Fibroblast of lung (primary cell): ENCODE measurements at regions not wholly inside any gene's neighbourhood (a gene's known extent, or its start where the extent isn't known, plus 50 kb on each side); places are given as distances from the start of the nearest gene placed in this dataset.
A peak's percentile ranks its signal among the peaks of the same experiment; 100 is the strongest.

Experiments used
- DNase-seq, 2 donors: peaks; one replicate each; pipeline versions ENCODE4 v3.0.0 to v3.0.0-alpha.2; 2010; ENCODE audit warnings: low read depth in 2 of 2
- H2AFZ ChIP-seq: 2 replicates; pipeline ENCODE4 v1.5.1; 2012; ENCODE audit warnings: low read length, control low read depth, inconsistent platforms
- H3K27ac ChIP-seq: 2 replicates; pipeline ENCODE4 v1.5.1; 2011; ENCODE audit warnings: low read length, control low read depth; ENCODE audit not compliant: insufficient read depth
- H3K27me3 ChIP-seq: 2 replicates; pipeline ENCODE4 v1.5.1; 2011; ENCODE audit warnings: mild to moderate bottlenecking, low read length; ENCODE audit not compliant: control insufficient read depth, insufficient read depth
- H3K36me3 ChIP-seq: 2 replicates; pipeline ENCODE4 v1.5.1; 2011; ENCODE audit warnings: low read length; ENCODE audit not compliant: control insufficient read depth, insufficient read depth
- H3K4me1 ChIP-seq: 2 replicates; pipeline ENCODE4 v1.5.1; 2011; ENCODE audit warnings: low read length; ENCODE audit not compliant: control insufficient read depth, insufficient read depth; ENCODE audit errors: extremely low read depth
- H3K4me2 ChIP-seq: 2 replicates; pipeline ENCODE4 v1.5.1; 2011; ENCODE audit warnings: low read length, control low read depth; ENCODE audit not compliant: insufficient read depth; ENCODE audit errors: extremely low read depth
- H3K4me3 ChIP-seq, 4 experiments: fragments of 200-600 bp in 1 of 4; sonication (generic) in 1 of 4; replicated peaks in 1 of 4; 2 replicates each; pipeline ENCODE4 v1.5.1; 2011 to 2016; ENCODE audit warnings: low read length in 4 of 4, low read depth in 3 of 4, mild to moderate bottlenecking in 3 of 4, control low read depth in 2 of 4, inconsistent platforms in 1 of 4, mixed read lengths in 1 of 4; ENCODE audit not compliant: insufficient read depth in 1 of 4; ENCODE audit errors: control extremely low read depth in 1 of 4
- H3K79me2 ChIP-seq: 2 replicates; pipeline ENCODE4 v1.5.1; 2012; ENCODE audit warnings: mild to moderate bottlenecking, low read length, inconsistent platforms; ENCODE audit not compliant: control insufficient read depth, insufficient read depth
- H3K9ac ChIP-seq: 2 replicates; pipeline ENCODE4 v1.5.1; 2011; ENCODE audit warnings: mild to moderate bottlenecking, low read length, control low read depth; ENCODE audit not compliant: insufficient read depth
- H3K9me3 ChIP-seq: 2 replicates; pipeline ENCODE4 v1.5.1; 2012; ENCODE audit warnings: low read depth, low read length; ENCODE audit not compliant: control insufficient read depth, insufficient read depth
- H4K20me1 ChIP-seq: 2 replicates; pipeline ENCODE4 v1.5.1; 2011; ENCODE audit warnings: low read length; ENCODE audit not compliant: control insufficient read depth, insufficient read depth; ENCODE audit errors: extremely low read depth
- EZH2 ChIP-seq: IDR thresholded peaks from 2 replicates; pipeline ENCODE4 v1.5.1; 2012; ENCODE audit warnings: low read length, control low read depth, mild to moderate bottlenecking; ENCODE audit errors: missing control alignments
- TF ChIP-seq, protein P1 (sequence below), 2 donors: IDR thresholded peaks in 1 of 2; conservative IDR thresholded peaks in 1 of 2; 1 replicate in 1 of 2; 2 replicates in 1 of 2; pipeline ENCODE4 v1.5.1; 2011 to 2012; ENCODE audit warnings: low read length in 2 of 2, control low read depth in 1 of 2, inconsistent platforms in 1 of 2, low read depth in 1 of 2, mild to moderate bottlenecking in 1 of 2

DNA sequence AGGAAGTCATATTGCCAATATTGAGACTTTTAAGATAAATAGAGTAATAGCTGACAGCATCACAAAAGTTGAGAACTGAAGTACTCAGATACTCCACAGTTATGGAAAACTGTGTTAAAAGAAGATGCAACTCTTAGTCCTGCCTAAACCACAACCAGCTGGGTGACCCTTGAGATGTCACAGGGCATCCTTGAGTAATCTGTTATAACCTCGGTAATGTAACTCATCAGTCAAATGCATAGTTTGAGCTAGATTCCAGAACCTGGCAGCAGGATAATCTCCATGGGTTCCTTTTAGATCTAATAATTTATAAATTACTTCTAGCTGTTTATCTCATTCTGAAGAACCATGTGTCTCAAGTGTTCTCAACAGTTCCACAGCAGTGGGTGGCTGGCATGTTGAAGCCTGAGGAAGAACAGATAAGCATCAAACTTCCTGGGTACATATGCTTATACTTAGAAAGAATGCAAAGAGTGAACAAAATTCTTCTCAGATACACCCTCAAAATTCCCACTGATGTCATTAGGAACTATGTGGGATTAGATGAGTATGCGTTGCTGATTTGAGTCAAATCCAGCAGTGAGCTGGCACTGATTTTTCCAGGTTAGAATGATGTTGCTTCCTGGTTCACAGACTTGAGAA, 304.1 kb upstream of the ERBB4 start:
- Histone ChIP-seq H3K4me1 (peaks cover 15% of the 10 kb centered on the region), H3K27me3 (no peaks in the 10 kb centered on the region), H4K20me1 (no peaks in the 10 kb centered on the region), H3K9me3 (no peaks in the 10 kb centered on the region), H3K36me3 (no peaks in the 10 kb centered on the region), H3K4me2 (peak overlapping the region; percentile 49), H3K4me3 (no peak overlapping the region), H3K27ac (peak overlapping the region; percentile 86), H3K79me2 (no peaks in the 10 kb centered on the region), H3K9ac (no peak overlapping the region), H2AFZ (no peak overlapping the region)
- peak; percentile 50 to 88 for DNase-seq
- TF ChIP-seq, protein P1, sequence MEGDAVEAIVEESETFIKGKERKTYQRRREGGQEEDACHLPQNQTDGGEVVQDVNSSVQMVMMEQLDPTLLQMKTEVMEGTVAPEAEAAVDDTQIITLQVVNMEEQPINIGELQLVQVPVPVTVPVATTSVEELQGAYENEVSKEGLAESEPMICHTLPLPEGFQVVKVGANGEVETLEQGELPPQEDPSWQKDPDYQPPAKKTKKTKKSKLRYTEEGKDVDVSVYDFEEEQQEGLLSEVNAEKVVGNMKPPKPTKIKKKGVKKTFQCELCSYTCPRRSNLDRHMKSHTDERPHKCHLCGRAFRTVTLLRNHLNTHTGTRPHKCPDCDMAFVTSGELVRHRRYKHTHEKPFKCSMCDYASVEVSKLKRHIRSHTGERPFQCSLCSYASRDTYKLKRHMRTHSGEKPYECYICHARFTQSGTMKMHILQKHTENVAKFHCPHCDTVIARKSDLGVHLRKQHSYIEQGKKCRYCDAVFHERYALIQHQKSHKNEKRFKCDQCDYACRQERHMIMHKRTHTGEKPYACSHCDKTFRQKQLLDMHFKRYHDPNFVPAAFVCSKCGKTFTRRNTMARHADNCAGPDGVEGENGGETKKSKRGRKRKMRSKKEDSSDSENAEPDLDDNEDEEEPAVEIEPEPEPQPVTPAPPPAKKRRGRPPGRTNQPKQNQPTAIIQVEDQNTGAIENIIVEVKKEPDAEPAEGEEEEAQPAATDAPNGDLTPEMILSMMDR (conservative IDR thresholded peaks at IDR 0.05 in 1 of 2, IDR thresholded peaks at IDR 0.05 in 1 of 2; ENCODE audit: low read depth in 1 of 2, low read length in 2 of 2): no peak
- TF ChIP-seq EZH2: no peak

DNA sequence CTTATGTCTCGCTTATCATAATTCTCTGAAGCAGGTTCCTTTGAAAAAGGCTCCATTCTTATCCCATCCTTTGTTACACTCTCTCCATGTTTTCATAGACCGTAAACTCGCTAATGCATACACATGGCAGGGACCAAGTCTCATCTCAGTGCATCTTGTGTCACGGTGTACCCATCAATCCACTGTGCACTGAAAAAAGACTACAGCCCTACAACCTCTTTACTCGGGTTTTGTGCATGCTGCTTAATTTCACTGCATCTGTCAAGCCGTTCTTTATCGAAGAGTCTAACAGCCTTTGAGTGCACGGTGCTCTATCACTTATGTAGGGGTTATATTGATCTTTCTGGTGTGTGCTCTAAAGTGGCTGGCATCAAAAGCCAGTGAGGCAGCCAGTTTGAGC, 302.9 kb upstream of the ERBB4 start:
- Histone ChIP-seq H3K9me3 (no peaks in the 10 kb centered on the region), H3K4me2 (no peak overlapping the region), H3K9ac (no peak overlapping the region), H2AFZ (no peak overlapping the region), H3K27me3 (no peaks in the 10 kb centered on the region), H4K20me1 (no peaks in the 10 kb centered on the region), H3K4me1 (peaks cover 15% of the 10 kb centered on the region), H3K4me3 (no peak overlapping the region), H3K79me2 (no peaks in the 10 kb centered on the region), H3K27ac (no peak overlapping the region), H3K36me3 (no peaks in the 10 kb centered on the region)
- DNase-seq: no peak
- TF ChIP-seq EZH2: no peak
- TF ChIP-seq, protein P1 (conservative IDR thresholded peaks at IDR 0.05 in 1 of 2, IDR thresholded peaks at IDR 0.05 in 1 of 2; ENCODE audit: low read depth in 1 of 2, low read length in 2 of 2): no peak

DNA sequence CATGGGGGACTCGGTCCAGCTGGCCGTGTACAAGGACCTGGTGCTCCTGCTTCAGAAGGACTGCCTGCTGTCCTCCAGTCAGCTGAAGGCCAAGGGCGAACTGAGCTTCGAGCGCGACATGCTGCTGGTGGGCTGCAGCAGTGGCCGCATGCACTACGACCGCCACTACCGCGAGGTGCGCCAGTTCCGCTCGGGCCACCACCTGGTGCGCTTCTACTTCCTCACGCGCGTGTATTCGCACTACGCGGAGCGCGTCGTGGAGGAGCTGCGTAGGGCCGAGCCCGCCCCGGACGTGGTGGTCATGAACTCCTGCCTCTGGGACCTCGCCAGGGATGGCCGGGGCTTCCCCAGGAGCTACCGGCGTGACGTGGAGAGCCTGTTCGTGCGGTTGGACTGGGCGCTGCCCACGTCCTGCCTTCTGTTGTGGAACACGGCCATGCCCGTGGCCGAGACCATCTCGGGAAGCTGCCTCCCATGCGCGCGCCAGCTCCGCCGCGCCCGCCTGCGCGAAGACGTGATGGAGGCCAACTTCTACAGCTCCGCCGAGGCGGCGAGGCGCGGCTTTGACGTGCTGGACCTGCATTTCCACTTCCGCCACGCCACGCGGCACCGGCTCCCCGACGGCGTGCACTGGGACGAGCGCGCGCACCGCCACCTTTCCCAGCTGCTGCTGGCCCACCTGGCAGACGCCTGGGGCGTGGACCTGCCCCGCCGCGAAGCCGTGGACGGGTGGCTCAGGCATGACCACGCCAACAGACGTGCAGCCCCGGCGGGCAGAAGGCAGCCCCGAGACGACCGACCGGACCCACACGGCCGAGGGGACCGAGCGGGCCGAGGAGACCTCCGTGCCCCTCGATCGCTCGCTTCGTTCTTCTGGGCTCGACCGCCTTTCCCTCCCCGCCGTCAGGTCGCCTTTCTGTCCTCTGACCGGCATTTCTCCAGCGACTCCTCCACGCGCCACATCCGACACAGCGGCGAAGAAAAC, 293.9 kb upstream of the ERBB4 start:
- Histone ChIP-seq H3K79me2 (no peaks in the 10 kb centered on the region), H3K27me3 (no peaks in the 10 kb centered on the region), H4K20me1 (no peaks in the 10 kb centered on the region), H3K27ac (no peak overlapping the region), H3K36me3 (no peaks in the 10 kb centered on the region), H3K9me3 (no peaks in the 10 kb centered on the region), H3K4me1 (no peaks in the 10 kb centered on the region), H2AFZ (no peak overlapping the region), H3K9ac (no peak overlapping the region), H3K4me3 (no peak overlapping the region), H3K4me2 (no peak overlapping the region)
- DNase-seq: no peak
- TF ChIP-seq EZH2: no peak
- TF ChIP-seq, protein P1 (conservative IDR thresholded peaks at IDR 0.05 in 1 of 2, IDR thresholded peaks at IDR 0.05 in 1 of 2; ENCODE audit: low read depth in 1 of 2, low read length in 2 of 2): no peak
